ENCODE measurements at regions not wholly inside any gene's neighbourhood (a gene's known extent, or its start where the extent isn't known, plus 50 kb on each side); places are given as distances from the start of the nearest gene placed in this dataset.

- FAIRE-seq: no peak
These were observed 63.5 kb downstream of the DNTTIP2 start for GRCh38 chr1:93815366-93816110.

- FAIRE-seq: no peak
These were observed 64.1 kb downstream of the DNTTIP2 start for GRCh38 chr1:93814795-93815340.

- peak; percentile 53 for FAIRE-seq
These were observed 64.8 kb downstream of the DNTTIP2 start for GRCh38 chr1:93814059-93814794.

- FAIRE-seq: no peak
These were observed 65.9 kb downstream of the DNTTIP2 start for GRCh38 chr1:93813076-93813475.

- no peak for FAIRE-seq
These were observed 67.5 kb downstream of the DNTTIP2 start for GRCh38 chr1:93811326-93812065.

GRCh38 chr1:93810316-93810715 lies 68.7 kb downstream of the DNTTIP2 start:
- no peak for FAIRE-seq

GRCh38 chr1:93808871-93809270 lies 70.1 kb downstream of the DNTTIP2 start:
- no peak for FAIRE-seq

GRCh38 chr1:93807311-93807930 lies 71.6 kb downstream of the DNTTIP2 start:
- no peak for FAIRE-seq

GRCh38 chr1:93805027-93805610 lies 73.9 kb downstream of the DNTTIP2 start:
- FAIRE-seq: no peak

- peak; percentile 29 for FAIRE-seq
These were observed 74.6 kb downstream of the DNTTIP2 start for GRCh38 chr1:93804412-93804811.

GRCh38 chr1:93801471-93801870 lies 77.5 kb downstream of the DNTTIP2 start:
- no peak for FAIRE-seq

GRCh38 chr1:93800856-93801255 lies 78.2 kb downstream of the DNTTIP2 start:
- FAIRE-seq: no peak

- no peak for FAIRE-seq
These were observed 80.7 kb downstream of the DNTTIP2 start for GRCh38 chr1:93798291-93798690.

GRCh38 chr1:93784538-93784937 lies 94.5 kb downstream of the DNTTIP2 start:
- no peak for FAIRE-seq

GRCh38 chr1:93783876-93784275 lies 95.1 kb downstream of the DNTTIP2 start:
- no peak for FAIRE-seq

GRCh38 chr1:93779540-93780165 lies 98.0 kb upstream of the BCAR3 start:
- no peak for FAIRE-seq

- FAIRE-seq: no peak
These were observed 96.8 kb upstream of the BCAR3 start for GRCh38 chr1:93778457-93778856.

GRCh38 chr1:93777255-93777654 lies 95.6 kb upstream of the BCAR3 start:
- FAIRE-seq: no peak

GRCh38 chr1:93776728-93777127 lies 95.1 kb upstream of the BCAR3 start:
- no peak for FAIRE-seq

GRCh38 chr1:93775224-93775623 lies 93.6 kb upstream of the BCAR3 start:
- no peak for FAIRE-seq

GRCh38 chr1:93774707-93775106 lies 93.1 kb upstream of the BCAR3 start:
- no peak for FAIRE-seq
